ENCODE measurements at regions not wholly inside any gene's neighbourhood (a gene's known extent, or its start where the extent isn't known, plus 50 kb on each side); places are given as distances from the start of the nearest gene placed in this dataset.
"Not testable (repeated sequence)": the region's sequence is repeated elsewhere in the genome, so short reads cannot be mapped to it uniquely, and the experiment has no call there.

DNA sequence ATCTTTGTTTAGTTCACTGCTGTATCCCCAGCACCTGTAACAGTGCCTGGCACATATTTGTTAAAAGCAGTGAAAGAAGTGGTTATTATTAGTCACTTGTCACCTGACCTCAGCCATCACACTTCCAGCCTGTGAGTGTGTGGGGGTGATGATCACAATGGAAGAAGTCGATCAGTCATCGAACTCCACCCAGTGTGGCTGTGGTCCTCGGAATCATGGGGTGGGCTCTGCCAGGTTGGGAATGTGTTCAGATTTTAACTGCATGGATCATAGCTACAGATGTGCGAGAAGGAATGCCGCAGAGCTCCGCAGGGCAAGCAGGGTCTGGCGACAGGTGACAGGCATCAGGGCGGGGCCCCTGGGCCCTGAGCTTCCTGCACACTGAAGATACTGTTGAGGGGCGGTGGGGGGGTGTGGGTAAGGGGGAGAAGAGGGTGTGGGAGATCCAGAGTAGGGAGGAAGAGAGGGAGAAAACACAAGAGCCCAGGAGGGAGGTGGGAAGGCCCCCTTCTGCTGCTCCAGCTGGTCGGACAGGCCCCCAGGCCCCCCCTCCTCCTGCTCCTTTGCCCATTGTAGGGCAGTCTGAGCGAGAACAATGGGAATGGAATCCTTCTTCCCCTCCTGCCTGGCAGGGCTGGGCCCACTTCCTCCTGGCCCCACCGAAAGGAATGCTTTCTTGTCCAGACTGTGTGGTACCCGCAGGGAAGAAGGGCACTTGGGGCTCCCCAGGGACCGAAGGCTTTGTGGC lies 89.6 kb downstream of the SPRY4 start:
- TF ChIP-seq, protein P1, sequence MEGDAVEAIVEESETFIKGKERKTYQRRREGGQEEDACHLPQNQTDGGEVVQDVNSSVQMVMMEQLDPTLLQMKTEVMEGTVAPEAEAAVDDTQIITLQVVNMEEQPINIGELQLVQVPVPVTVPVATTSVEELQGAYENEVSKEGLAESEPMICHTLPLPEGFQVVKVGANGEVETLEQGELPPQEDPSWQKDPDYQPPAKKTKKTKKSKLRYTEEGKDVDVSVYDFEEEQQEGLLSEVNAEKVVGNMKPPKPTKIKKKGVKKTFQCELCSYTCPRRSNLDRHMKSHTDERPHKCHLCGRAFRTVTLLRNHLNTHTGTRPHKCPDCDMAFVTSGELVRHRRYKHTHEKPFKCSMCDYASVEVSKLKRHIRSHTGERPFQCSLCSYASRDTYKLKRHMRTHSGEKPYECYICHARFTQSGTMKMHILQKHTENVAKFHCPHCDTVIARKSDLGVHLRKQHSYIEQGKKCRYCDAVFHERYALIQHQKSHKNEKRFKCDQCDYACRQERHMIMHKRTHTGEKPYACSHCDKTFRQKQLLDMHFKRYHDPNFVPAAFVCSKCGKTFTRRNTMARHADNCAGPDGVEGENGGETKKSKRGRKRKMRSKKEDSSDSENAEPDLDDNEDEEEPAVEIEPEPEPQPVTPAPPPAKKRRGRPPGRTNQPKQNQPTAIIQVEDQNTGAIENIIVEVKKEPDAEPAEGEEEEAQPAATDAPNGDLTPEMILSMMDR (IDR thresholded peaks at IDR 0.05; ENCODE audit: low read depth, low read length): no peak
- DNase-seq (ENCODE audit: extremely low read depth, low read depth): no peak

DNA sequence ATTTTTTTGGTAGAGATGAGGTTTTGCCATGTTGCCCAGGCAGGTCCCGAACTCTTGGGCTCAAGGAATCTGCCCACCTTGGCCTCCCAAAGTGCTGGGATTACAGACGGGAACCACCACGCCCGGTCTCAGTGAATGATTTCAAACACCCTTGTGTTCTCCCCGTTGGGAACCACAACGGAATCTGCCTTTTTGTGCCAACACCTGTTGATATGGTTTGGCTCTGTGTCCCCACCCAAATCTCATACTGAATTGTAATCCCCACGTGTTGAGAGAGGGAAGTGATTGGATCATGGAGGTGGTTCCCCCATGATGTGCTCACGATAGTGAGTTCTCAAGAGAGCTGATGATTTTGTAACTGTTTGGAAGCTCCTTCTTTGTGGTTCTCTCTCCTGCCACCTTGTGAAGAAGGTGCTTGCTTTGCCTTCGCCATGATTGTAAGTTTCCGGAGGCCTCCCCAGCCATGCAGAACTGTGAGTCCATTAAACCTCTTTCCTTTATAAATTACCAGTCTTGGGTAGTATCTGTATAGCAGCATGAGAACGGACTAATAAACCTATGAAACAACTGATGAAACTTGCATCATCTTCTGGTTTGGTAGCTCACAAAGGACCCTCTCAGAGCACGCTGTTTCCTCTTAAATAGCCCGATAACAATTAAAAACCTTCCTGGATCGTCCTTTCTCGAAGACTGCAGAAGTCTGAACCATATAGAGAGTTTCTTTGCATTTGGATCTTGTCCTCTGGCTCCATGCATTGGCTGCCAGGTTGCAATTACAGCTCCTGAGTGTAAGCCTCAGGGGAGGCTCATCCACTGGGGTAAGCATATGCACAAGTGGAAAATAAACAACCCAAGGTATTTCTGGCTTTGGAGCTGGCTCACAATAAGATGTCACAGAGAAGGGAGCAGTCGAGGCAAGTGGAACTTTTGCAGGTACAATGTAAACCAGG lies 91.5 kb downstream of the SPRY4 start:
- DNase-seq (ENCODE audit: extremely low read depth, low read depth): no peak

DNA sequence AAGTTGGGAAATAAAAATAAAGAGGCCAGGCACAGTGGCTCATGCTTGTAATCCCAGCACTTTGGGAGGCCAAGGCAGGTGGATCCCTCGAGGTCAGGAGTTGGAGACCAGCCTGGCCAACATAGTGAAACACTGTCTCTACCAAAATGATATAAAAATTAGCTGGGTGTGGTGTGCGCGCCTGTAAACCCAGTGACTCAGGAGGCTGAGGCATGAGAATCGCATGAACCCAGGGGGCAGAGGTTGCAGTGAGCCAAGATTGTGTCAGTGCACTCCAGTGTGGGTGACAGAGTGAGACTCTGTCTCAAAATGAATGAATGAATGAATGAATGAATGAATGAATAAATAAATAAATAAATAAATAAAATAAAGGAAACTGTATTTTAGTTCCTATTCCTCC lies 93.9 kb downstream of the SPRY4 start:
- DNase-seq (ENCODE audit: extremely low read depth, low read depth): not testable (repeated sequence)

More for the DNA sequence above, 91.5 kb downstream of the SPRY4 start:
- TF ChIP-seq, protein P1 (IDR thresholded peaks at IDR 0.05; ENCODE audit: low read depth, low read length): no peak

DNA sequence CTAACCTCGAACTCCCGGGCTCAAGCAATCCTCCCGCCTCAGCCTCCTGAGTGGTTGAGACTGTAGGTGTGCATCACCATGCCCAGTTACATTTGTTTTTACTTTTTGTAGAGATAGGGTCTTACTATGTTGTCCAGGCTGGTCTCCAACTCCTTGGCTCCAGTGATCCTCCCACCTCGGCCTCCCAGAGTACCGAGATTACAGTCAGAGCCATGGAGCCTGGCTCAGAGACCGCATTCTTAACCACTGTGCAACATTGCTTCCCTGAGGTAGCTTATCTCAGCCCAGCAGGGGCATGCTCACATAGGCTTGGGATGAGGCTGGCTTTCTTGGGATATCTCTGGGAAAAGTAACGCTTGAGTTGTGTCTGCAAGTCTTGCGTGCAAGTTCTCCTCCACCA lies 99.7 kb downstream of the SPRY4 start:
- TF ChIP-seq, protein P1 (IDR thresholded peaks at IDR 0.05; ENCODE audit: low read depth, low read length): no peak
- DNase-seq (ENCODE audit: extremely low read depth, low read depth): no peak

DNA sequence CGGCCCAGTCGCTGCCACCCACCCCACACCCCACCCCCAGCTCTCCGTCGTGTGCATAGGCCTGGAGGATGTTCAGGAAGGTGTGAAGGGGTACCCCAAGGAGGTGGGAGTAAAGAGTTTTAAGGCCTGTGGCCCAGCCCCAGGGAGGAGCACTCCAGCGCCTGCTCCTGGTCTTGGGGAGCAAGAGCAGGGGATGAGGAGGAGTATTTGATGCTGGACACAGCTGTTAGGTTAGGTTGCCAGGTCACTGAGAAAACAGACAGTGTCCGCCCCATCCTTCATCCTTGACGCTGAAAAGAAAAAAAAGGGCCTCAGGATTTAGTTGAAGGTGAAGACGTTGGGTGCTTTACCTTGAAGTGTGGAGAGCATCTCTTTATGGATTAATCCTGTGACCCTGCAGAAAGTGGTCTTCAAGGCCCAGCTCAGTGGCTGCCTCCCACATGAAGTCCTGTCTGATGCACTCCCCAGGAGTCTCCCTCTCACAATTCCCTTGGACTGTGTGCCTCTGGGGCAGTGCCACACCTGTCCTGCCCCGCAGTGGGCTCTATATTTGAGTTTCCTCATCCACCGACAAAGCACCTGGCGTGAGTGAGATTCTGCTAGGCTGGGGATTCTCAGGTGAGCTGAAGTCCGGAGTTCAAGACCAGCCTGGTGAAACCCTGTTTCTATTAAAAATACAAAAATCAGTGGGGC lies 101.8 kb downstream of the SPRY4 start:
- TF ChIP-seq, protein P1 (IDR thresholded peaks at IDR 0.05; ENCODE audit: low read depth, low read length): no peak; the same call in 1 of the 2 replicates
- no peak for DNase-seq (ENCODE audit: extremely low read depth, low read depth)

DNA sequence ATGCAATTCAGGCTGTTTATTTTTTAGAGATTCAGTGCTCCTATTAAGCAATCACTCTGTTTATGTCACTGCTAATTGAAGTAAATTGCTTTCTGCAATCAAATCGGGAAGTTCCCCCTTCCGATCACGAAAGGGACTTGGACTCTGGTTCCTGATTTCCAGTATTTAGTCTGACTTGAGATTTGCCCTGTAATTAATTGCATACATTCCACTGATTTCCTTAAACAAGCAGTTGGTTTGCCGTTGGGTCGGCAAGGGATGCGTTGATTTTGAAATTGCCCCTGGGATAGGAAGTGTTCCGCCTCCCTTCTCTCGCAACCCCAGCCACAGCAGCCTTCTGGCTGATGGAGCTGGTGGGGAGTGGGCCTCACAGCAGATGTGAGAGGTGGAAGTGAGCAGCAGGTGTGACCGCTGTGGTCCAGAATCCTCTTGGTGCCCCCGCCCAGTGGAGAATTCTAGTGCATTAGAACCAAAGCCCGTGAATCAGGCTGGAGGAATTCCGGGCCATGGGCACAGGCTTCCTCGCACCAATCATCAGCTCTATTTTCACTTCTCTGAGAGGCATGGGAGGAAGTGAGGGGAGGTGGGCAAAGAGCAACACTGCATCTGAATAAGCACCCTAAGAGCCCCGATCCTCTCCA lies 102.5 kb downstream of the SPRY4 start:
- DNase-seq (ENCODE audit: extremely low read depth, low read depth): peak; percentile 76
- TF ChIP-seq, protein P1 (IDR thresholded peaks at IDR 0.05; ENCODE audit: low read depth, low read length): no peak
